ENCODE measurements at regions not wholly inside any gene's neighbourhood (a gene's known extent, or its start where the extent isn't known, plus 50 kb on each side); places are given as distances from the start of the nearest gene placed in this dataset.

GRCh38 chr13:73879346-73880015 lies 254.7 kb downstream of the KLF12 start:
- DNase-seq = no peak

GRCh38 chr13:73877399-73877798 lies 256.8 kb downstream of the KLF12 start:
- DNase-seq = no peak

DNA sequence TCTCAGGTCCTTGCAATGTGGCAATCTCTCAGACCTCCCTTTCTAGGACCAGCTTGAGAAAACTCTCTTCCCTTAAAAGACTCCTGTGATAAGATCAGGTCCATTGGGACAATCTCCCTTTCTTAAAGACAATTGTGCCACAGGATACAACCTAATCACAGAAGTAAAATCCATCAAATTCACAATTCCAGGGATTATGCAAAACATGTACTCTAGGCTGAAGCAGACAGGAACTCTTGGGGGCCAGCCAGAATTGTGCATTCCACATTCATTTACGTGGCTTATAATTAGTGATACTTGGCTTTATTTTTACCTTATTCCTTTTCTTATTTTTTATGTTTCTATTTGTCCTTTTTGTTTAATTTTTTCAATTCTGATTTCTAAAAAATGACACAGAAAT lies 257.9 kb downstream of the KLF12 start:
- DNase-seq = no peak

GRCh38 chr13:73873940-73874830 lies 260.0 kb downstream of the KLF12 start:
- no peak for DNase-seq

- no peak for DNase-seq
Measured at GRCh38 chr13:73872397-73872796, 261.8 kb downstream of the KLF12 start.

DNA sequence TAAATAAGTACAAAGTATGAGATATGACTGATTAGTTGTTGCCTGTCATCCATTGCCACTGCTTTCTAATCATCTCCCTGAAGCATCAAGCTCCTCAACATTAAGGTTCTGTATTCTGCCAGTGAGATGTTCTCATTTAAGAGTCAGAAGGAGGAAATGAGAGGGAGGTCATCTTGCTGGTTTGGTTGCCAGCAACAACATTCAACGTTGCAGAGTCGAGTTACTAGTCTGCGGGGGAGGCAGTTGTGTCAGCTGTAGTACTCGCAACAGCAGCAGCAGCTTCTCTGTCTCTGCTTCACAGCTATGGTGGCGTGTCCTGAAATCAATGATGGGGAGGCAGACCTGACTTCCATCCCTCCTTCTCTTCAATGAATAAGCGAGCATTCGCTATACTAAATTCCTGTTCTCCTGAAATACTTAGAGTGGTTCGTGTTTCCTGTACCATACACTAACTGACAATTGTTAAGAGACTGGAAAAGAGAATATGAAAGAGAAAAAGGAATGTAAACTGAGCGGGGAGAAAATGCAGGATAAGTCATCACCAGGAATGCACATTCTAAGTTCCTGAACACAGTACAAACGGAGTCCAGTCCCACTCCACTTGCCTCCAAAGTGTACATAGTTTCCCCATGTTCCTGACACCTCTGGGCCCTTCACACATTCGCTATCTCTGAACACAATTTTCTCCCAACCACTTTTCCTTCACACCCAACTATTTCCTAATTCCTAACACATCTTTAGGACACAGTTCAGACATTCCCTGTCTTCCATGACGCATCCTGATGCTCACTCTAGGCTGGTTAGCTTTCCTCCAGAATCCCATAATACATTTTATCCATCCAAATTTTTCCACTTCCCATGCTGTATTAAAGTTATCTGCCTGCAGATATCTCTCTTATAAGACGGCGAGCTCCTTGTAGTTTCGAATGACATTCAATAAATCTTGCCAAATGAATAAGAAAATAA lies 263.0 kb downstream of the KLF12 start:
- DNase-seq = no peak

DNA sequence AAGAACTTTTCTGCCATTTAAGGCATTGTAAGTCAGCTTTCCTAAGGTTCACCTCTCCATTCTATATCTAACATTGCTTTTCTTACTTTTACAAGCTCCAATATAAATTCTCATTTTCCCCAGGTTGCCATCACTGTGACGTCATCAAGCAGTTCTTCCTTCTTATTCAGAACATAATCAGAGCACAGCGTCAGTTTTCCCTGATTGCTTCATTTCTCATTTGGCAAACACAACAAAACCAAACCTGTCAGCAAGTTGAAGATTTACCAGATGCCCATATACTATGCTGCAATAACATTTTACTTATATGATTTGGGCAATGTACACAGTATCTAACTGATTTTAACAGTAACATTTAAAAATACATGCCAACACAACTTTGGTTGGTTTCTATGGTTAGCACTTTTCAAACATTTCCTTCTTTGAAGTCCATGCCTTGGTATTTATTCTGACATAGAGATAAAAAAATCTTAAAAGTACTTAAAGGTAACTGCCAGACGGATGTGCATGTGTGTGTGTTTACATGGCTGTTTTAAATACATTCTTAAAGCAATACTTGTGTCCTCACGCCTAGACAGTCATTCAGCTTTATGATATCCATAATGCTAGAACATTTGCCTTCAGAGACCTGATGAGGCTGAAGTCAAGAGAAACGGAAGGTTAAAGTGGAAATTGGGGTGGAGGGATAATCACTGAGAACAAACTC lies 264.0 kb downstream of the KLF12 start:
- DNase-seq = no peak

DNA sequence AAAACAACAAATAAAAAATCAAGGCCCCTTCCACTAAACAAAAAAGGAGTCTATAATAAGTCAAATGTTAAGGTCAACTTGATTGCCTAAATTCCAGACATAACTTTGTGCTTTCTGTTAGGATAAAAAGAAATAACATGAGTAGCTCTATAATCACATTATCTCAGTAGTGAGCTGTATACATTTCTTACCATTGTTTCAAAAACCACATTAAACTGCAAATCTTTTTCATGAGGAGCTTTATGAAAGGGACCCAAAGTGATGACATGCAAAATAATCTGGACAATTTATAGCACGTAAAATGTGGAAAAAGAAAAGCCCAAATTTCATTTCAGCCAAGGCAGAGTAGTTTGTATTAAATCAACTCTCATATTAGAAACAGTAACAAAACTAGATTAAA lies 269.2 kb downstream of the KLF12 start:
- no peak for DNase-seq

DNA sequence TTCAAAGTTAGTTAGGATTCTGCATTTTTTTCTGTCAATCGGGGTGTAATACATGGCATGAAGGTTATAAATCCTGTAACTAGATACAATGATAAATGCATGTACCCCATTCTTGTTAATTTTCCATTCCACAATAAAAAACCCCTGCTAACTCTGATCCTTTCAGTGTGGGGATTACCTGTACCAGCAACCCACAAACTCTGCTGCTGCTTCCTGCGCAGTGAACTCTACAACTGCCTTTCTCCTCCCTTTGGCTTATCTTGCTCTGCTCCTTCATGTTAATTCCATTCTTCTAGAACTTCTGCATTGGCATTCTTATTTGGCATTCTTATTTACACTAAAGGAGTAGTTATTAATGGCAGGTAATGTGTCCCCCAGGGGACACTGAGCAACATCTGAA lies 273.1 kb downstream of the KLF12 start:
- no peak for DNase-seq

- DNase-seq = no peak
Measured at GRCh38 chr13:73860501-73860900, 273.7 kb downstream of the KLF12 start.

GRCh38 chr13:73859841-73860240 lies 274.4 kb downstream of the KLF12 start:
- DNase-seq = no peak

- DNase-seq = no peak
Measured at GRCh38 chr13:73857106-73857505, 277.1 kb downstream of the KLF12 start.

GRCh38 chr13:73851104-73851503 lies 283.1 kb downstream of the KLF12 start:
- no peak for DNase-seq

GRCh38 chr13:73850104-73850873 lies 283.9 kb downstream of the KLF12 start:
- DNase-seq = no peak

- DNase-seq = no peak
Measured at GRCh38 chr13:73849292-73849691, 284.9 kb downstream of the KLF12 start.

- DNase-seq = no peak
Measured at GRCh38 chr13:73844986-73845385, 289.2 kb downstream of the KLF12 start.

DNA sequence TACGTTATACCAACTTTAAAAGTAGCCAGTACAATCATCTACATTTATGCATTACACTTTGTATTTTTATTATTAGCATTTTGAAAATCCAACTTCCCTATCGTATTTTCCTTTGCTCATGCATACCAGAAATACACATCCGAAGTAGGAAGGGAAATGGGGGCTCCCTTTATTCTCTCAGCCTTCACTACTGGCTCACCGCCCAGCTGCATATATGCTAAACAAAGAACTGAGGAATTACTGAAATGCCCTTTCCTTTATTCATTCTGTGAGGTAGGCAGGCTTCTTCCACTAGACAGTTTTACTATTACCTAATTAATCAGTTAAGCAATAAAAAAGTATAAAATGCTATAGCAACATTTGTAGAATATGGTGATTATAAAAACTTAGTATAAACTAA lies 291.6 kb downstream of the KLF12 start:
- no peak for DNase-seq

DNA sequence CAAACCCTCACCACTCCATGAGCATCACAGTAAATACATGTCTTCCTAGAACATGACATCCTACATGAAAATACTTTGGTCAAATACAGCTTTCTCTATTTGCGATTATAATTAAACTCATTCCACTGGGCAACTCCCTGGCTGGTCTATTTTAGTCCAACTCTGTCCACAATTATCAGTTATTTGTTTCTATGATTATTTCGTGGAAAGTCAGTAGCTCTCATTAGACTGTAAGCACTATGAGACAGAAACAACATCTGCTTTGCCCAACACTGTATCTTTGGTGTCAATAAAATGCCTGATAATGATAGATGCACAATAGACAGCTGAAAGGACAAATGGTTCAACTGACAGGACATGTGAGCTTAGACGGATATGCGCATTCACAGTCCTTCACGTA lies 292.0 kb downstream of the KLF12 start:
- DNase-seq = no peak

DNA sequence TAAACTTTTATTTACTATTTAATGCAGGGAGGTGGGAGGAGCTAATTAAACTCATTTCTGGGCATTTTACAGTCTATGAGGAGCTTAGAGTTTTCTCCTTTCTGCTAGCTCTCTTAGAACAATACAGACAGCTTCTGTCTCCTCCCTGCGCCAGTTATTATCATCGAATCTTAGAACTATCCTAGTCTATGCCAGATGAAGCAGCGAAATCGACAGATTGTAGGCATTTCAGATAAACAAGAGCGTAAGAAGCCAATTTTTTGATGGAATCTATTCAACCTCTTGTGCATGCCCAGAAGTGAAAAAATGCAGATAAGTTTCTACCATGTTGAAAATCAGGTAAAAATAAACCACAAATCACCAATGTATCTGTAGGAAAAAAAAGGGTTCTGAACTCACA lies 297.1 kb downstream of the KLF12 start:
- no peak for DNase-seq

DNA sequence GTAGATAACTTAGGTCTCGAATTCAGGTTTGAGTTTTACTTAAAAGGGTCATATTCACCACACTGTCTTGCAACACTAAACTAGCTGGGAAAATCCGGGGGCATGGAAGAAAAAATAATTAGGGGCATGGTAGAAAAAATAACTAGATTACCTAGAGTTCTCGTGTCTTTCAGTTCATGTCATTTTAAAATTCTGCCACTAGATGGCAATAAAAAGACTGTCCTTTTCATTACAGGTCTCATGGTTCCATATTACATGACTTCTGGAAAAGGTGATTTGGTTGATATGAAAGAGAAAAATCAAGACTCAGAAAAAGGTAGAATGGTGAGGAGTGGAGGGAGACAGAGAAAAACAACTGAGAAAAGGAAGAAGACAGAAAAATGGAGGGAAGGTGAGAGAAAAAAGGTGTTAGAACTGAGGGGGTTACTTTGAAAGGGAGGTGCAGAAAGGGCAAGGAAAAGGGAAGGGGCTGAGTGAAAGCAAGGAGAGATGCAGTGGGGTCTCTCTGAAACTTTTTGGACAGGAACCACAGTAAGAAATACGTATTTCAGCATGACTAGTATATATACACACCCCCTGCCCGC lies 299.0 kb downstream of the KLF12 start:
- no peak for DNase-seq

- no peak for DNase-seq
Measured at GRCh38 chr13:73833325-73834070, 300.7 kb downstream of the KLF12 start.
